K562 (cell line): ENCODE measurements at regions not wholly inside any gene's neighbourhood (a gene's known extent, or its start where the extent isn't known, plus 50 kb on each side); places are given as distances from the start of the nearest gene placed in this dataset.

ENCODE experiments used
- E2F1 ChIP-seq: sonication (generic); formaldehyde crosslinking; IDR thresholded peaks from 2 replicates; pipeline ENCODE4 v1.8.1; 2023; ENCODE audit warnings: mild to moderate bottlenecking, missing genetic modification reagents, moderate library complexity
- EP300 ChIP-seq: IDR thresholded peaks from 2 replicates; pipeline ENCODE4 v1.6.1; 2012; ENCODE audit warnings: low read length, improper control_type of control experiment
- NR3C1 ChIP-seq: sonication (generic); formaldehyde crosslinking; IDR thresholded peaks from 2 replicates; pipeline ENCODE4 v1.8.1; 2022; ENCODE audit warnings: missing genetic modification reagents
- POLR2A ChIP-seq: fragments of 450-650 bp; conservative IDR thresholded peaks from 2 replicates; pipeline ENCODE4 v1.6.1; 2016
- RCOR1 ChIP-seq, 2 experiments: IDR thresholded peaks; 2 replicates each; pipeline ENCODE4 v1.6.1; 2012; ENCODE audit warnings: low read depth in 2 of 2, low read length in 2 of 2, borderline replicate concordance in 1 of 2, improper control_type of control experiment in 1 of 2
- TAF1 ChIP-seq: IDR thresholded peaks from 2 replicates; pipeline ENCODE4 v1.6.1; 2011; ENCODE audit warnings: mild to moderate bottlenecking, low read length, moderate library complexity; ENCODE audit not compliant: insufficient read depth, control insufficient read depth, severe bottlenecking; ENCODE audit errors: extremely low read depth
- ZBTB1 ChIP-seq: sonication (generic); formaldehyde crosslinking; IDR thresholded peaks from 2 replicates; pipeline ENCODE4 v1.8.1; 2023; ENCODE audit warnings: missing genetic modification reagents, low read depth, mild to moderate bottlenecking, borderline replicate concordance
- ZBTB40 ChIP-seq, 2 experiments: fragments of 450-650 bp in 1 of 2; sonication (generic) in 1 of 2; formaldehyde crosslinking in 1 of 2; IDR thresholded peaks; 2 replicates each; pipeline versions ENCODE4 v1.7.1 to v1.9.0; 2016 to 2022; ENCODE audit warnings: inconsistent platforms in 1 of 2, mild to moderate bottlenecking in 1 of 2, missing genetic modification reagents in 1 of 2
- ZC3H11A ChIP-seq: IDR thresholded peaks from 2 replicates; pipeline ENCODE4 v1.6.1; 2012; ENCODE audit warnings: low read depth, low read length, improper control_type of control experiment
- ZNF175 ChIP-seq: fragments of 200-800 bp; sonication (Bioruptor generic); IDR thresholded peaks from 2 replicates; pipeline ENCODE4 v1.6.1; 2016; ENCODE audit warnings: low read depth, mild to moderate bottlenecking, missing genetic modification characterization, missing compliant biosample characterization
- ZNF696 ChIP-seq: fragments of 250-450 bp; sonication (Bioruptor Pico); conservative IDR thresholded peaks from 2 replicates; pipeline ENCODE4 v1.4.0; 2020; ENCODE audit warnings: mild to moderate bottlenecking, moderate library complexity
- ZNF76 ChIP-seq: fragments of 250-450 bp; sonication (Bioruptor Pico); IDR thresholded peaks from 2 replicates; pipeline ENCODE4 v1.4.0; 2020; ENCODE audit warnings: mild to moderate bottlenecking, moderate library complexity, borderline replicate concordance
- ZNF780A ChIP-seq: fragments of 250-450 bp; sonication (Bioruptor Pico); IDR thresholded peaks from 2 replicates; pipeline ENCODE4 v1.5.0; 2021; ENCODE audit warnings: mild to moderate bottlenecking

DNA sequence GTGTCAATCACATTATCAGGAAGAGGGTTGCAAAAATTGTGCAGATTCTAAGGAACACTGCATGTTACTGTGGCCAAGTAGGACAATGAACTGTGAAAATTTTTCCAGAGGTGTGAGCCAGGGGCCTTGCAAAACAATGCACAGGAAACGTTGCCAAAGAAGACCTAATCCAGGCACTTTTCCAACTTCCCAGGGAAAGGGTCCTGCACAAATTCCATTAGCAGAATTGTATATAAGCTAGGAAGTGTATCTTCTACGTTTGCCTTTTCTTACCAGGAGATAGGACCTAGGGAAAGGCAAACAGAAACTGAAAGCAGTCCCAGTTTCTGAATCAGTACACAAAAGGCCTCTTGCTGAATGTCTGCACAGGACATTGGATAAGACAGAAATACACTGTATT lies 1888.3 kb upstream of the CELF4 start:
- TF ChIP-seq ZNF175 (CRISPR knock-in tag) (no peak), ZNF76 (CRISPR knock-in tag) (no peak), RCOR1 (IDR thresholded peaks at IDR 0.05; ENCODE audit: borderline replicate concordance in 1 of 2, low read depth in 2 of 2, low read length in 2 of 2) (no peak), E2F1 (no peak), NR3C1 (CRISPR knock-in tag) (no peak), ZBTB40 (IDR thresholded peaks at IDR 0.05) (no peak), ZBTB40 (CRISPR knock-in tag; IDR thresholded peaks at IDR 0.05) (no peak), TAF1 (no peak), EP300 (no peak), ZC3H11A (no peak), ZNF696 (CRISPR knock-in tag) (no peak), ZNF780A (CRISPR knock-in tag) (no peak), POLR2A (no peak), ZBTB1 (CRISPR knock-in tag) (no peak)
